WTC11 (cell line): ENCODE measurements at regions not wholly inside any gene's neighbourhood (a gene's known extent, or its start where the extent isn't known, plus 50 kb on each side); places are given as distances from the start of the nearest gene placed in this dataset.

ENCODE experiments used
- ATAC-seq: fragments of 200-7000 bp; cut with Tn5 transposase; 2 replicates; pipeline ENCODE4 v1.10.0; 2021; ENCODE audit warnings: mild to moderate bottlenecking, moderate library complexity
- CTCF ChIA-PET: fragments of 300-600 bp; sonication (Branson Sonifier 250); formaldehyde crosslinking; loops from one replicate; lab custom pipeline; 2021; ENCODE audit warnings: antibody characterized with exemption; lab: Charles Lee
- POLR2A ChIA-PET: fragments of 350-600 bp; sonication (Branson Sonifier 250); formaldehyde crosslinking; loops from one replicate; lab custom pipeline; 2021; ENCODE audit warnings: antibody characterized with exemption; lab: Charles Lee
- DNase-seq: peaks from one replicate; pipeline ENCODE4 v3.0.0; 2021; ENCODE audit warnings: low spot score
- H3K27ac Mint-ChIP-seq: 2 replicates; pipeline ENCODE4 v1.8.0; 2021; ENCODE audit warnings: mixed read lengths
- H3K27me3 Mint-ChIP-seq: 2 replicates; pipeline ENCODE4 v1.8.0; 2021; ENCODE audit warnings: low read depth, mild to moderate bottlenecking, moderate library complexity, mixed read lengths
- H3K36me3 Mint-ChIP-seq: 2 replicates; pipeline ENCODE4 v1.8.0; 2021; ENCODE audit warnings: mixed read lengths
- H3K4me1 Mint-ChIP-seq: 2 replicates; pipeline ENCODE4 v1.8.0; 2022; ENCODE audit warnings: mixed read lengths
- H3K4me3 Mint-ChIP-seq: 2 replicates; pipeline ENCODE4 v1.8.0; 2021; ENCODE audit warnings: mild to moderate bottlenecking, moderate library complexity, mixed read lengths
- H3K9me3 Mint-ChIP-seq: 2 replicates; pipeline ENCODE4 v1.8.0; 2021; ENCODE audit warnings: mixed read lengths
- ATF2 ChIP-seq: sonication (generic); formaldehyde crosslinking; IDR thresholded peaks from 2 replicates; pipeline ENCODE4 v1.8.1; 2022; ENCODE audit warnings: low read depth, missing genetic modification reagents, borderline replicate concordance
- ATF6 ChIP-seq: sonication (generic); formaldehyde crosslinking; IDR thresholded peaks from 2 replicates; pipeline ENCODE4 v1.8.1; 2023; ENCODE audit warnings: mild to moderate bottlenecking, missing genetic modification reagents
- E2F5 ChIP-seq: sonication (generic); formaldehyde crosslinking; IDR thresholded peaks from 2 replicates; pipeline ENCODE4 v1.8.1; 2022; ENCODE audit warnings: mild to moderate bottlenecking, moderate library complexity, missing genetic modification reagents
- ERG ChIP-seq: fragments of 250-450 bp; sonication (Bioruptor Pico); IDR thresholded peaks from 2 replicates; pipeline ENCODE4 v1.8.0; 2021; ENCODE audit warnings: mild to moderate bottlenecking
- FOXP4 ChIP-seq: sonication (generic); formaldehyde crosslinking; IDR thresholded peaks from 2 replicates; pipeline ENCODE4 v1.8.0; 2022; ENCODE audit warnings: mild to moderate bottlenecking, missing genetic modification reagents
- HMGA2 ChIP-seq: fragments of 250-450 bp; sonication (Bioruptor Pico); IDR thresholded peaks from 2 replicates; pipeline ENCODE4 v1.4.0; 2021; ENCODE audit warnings: mild to moderate bottlenecking, moderate library complexity
- IRF1 ChIP-seq: sonication (generic); formaldehyde crosslinking; IDR thresholded peaks from 2 replicates; pipeline ENCODE4 v1.8.0; 2023; ENCODE audit warnings: missing genetic modification reagents
- JUN ChIP-seq: sonication (generic); formaldehyde crosslinking; IDR thresholded peaks from 2 replicates; pipeline ENCODE4 v1.8.0; 2023; ENCODE audit warnings: mild to moderate bottlenecking, missing genetic modification reagents
- KAT7 ChIP-seq: sonication (generic); formaldehyde crosslinking; IDR thresholded peaks from 2 replicates; pipeline ENCODE4 v1.8.1; 2023; ENCODE audit warnings: missing genetic modification reagents, mild to moderate bottlenecking, borderline replicate concordance
- TCF7 ChIP-seq: sonication (generic); formaldehyde crosslinking; IDR thresholded peaks from 2 replicates; pipeline ENCODE4 v1.8.0; 2022; ENCODE audit warnings: mild to moderate bottlenecking, low read depth, missing genetic modification reagents, moderate library complexity
- ZNF121 ChIP-seq: sonication (generic); formaldehyde crosslinking; IDR thresholded peaks from 2 replicates; pipeline ENCODE4 v1.8.0; 2023; ENCODE audit warnings: missing genetic modification reagents
- ZNF423 ChIP-seq: fragments of 250-450 bp; sonication (Bioruptor Pico); IDR thresholded peaks from 2 replicates; pipeline ENCODE4 v2.1.2; 2022; ENCODE audit warnings: mild to moderate bottlenecking, moderate library complexity
- ZNF532 ChIP-seq: fragments of 250-450 bp; sonication (Bioruptor Pico); IDR thresholded peaks from 2 replicates; pipeline ENCODE4 v1.9.0; 2021; ENCODE audit warnings: mild to moderate bottlenecking, borderline replicate concordance
- ZSCAN18 ChIP-seq: fragments of 250-450 bp; sonication (Bioruptor Pico); IDR thresholded peaks from 2 replicates; pipeline ENCODE4 v2.1.2; 2022; ENCODE audit warnings: mild to moderate bottlenecking, moderate library complexity
- TF ChIP-seq, protein P1 (sequence below): fragments of 250-450 bp; sonication (Bioruptor Pico); conservative IDR thresholded peaks from 2 replicates; pipeline ENCODE4 v1.9.0; 2021; ENCODE audit warnings: mild to moderate bottlenecking

- TF ChIP-seq ATF2 (CRISPR knock-in tag) (no peak), JUN (no peak), ZNF532 (CRISPR knock-in tag) (no peak), ZNF121 (no peak), IRF1 (CRISPR knock-in tag) (no peak), E2F5 (CRISPR knock-in tag) (no peak), ATF6 (CRISPR knock-in tag) (no peak), KAT7 (CRISPR knock-in tag) (no peak), HMGA2 (CRISPR knock-in tag) (no peak)
- TF ChIP-seq, protein P1, sequence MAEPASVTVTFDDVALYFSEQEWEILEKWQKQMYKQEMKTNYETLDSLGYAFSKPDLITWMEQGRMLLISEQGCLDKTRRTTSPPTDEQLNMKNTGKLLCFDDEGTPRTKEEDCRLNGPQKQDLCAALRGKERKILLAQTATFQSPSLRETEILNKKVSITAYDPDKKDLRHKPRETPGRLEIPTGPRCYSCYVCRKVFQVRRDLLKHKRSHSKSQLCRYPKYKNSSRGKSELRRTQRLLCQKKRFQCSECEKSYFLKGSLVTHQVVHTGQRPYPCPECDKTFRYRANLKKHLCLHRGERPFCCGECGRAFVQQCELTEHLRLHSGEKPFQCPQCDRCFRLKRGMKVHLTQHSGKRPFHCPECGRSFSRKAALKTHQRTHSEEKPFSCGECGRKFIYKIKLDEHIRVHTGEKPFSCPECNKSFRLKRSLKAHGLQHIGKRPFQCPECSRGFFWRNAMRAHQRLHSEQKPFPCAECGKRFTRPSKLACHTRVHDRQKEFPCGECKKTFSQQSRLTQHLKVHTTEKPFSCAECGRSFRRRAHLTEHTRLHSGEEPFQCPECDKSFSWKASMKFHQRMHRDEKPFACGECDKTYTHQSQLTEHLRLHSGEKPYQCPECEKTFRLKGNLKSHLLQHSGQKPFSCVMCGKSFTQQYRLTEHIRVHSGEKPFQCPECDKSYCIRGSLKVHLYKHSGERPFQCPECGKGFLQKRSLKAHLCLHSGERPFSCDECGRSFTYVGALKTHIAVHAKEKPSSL (CRISPR knock-in tag) = no peak
Observed at GRCh38 chr21:17432732-17433057, 80.1 kb upstream of the CXADR start (continued).

DNA sequence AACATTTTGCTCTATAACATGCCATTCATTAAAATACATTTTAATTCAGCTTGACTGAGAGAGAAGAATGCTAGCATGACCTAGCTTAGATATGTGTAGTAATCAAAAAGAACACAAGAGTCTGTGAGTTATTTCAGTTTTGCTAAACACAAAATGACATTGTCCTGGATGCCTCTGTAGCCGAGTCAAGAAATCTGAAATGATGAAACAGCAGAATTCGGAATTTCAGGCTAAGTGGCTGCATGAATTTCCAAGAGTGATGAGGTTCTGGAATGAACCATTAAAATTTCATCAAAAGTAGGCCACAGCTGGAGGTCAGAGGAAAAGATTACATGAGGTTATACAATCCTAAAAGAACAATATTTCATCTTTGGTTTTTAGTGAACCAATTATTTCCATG lies 79.1 kb upstream of the CXADR start:
- DNase-seq (no peak), ATAC-seq (no peak)
- ChIA-PET CTCF (no interaction called here), POLR2A (no interaction called here)
- Mint-ChIP-seq H3K27ac (no peak overlapping the region), H3K4me3 (no peak overlapping the region), H3K27me3 (peaks cover 7% of the 10 kb centered on the region), H3K36me3 (no peaks in the 10 kb centered on the region), H3K4me1 (peaks cover 31% of the 10 kb centered on the region), H3K9me3 (no peaks in the 10 kb centered on the region)
- no peak for TF ChIP-seq FOXP4 (CRISPR knock-in tag)
- TF ChIP-seq ZNF532 (CRISPR knock-in tag) = no peak
- no peak for TF ChIP-seq ERG
- no peak for TF ChIP-seq ZNF423
- no peak for TF ChIP-seq TCF7 (CRISPR knock-in tag)
- no peak for TF ChIP-seq ZSCAN18
